Suprapubic skin (tissue), 4 donors: ENCODE measurements at regions not wholly inside any gene's neighbourhood (a gene's known extent, or its start where the extent isn't known, plus 50 kb on each side); places are given as distances from the start of the nearest gene placed in this dataset.

Source experiments
- DNase-seq, 2 donors: peaks; one replicate each; pipeline ENCODE4 v3.0.0-alpha.2; 2019; ENCODE audit warnings: low spot score in 2 of 2
- H3K27ac ChIP-seq: fragments of 200-600 bp; sonication (generic); one replicate; pipeline ENCODE4 v1.5.1; 2019
- H3K27me3 ChIP-seq: fragments of 200-600 bp; sonication (generic); one replicate; pipeline ENCODE4 v1.5.1; 2019
- H3K36me3 ChIP-seq: fragments of 200-600 bp; sonication (generic); one replicate; pipeline ENCODE4 v1.5.1; 2019
- H3K4me1 ChIP-seq: fragments of 200-600 bp; sonication (generic); one replicate; pipeline ENCODE4 v1.5.1; 2019
- H3K4me3 ChIP-seq: fragments of 200-600 bp; sonication (generic); one replicate; pipeline ENCODE4 v1.5.1; 2019; ENCODE audit warnings: mild to moderate bottlenecking
- H3K9me3 ChIP-seq: fragments of 200-600 bp; sonication (generic); one replicate; pipeline ENCODE4 v1.5.1; 2019
- EP300 ChIP-seq: sonication (generic); formaldehyde crosslinking; IDR thresholded peaks from one replicate; pipeline ENCODE4 v1.6.1; 2017; ENCODE audit warnings: antibody characterized with exemption
- POLR2A ChIP-seq, 2 donors: fragments of 450-650 bp; IDR thresholded peaks; one replicate each; pipeline ENCODE4 v1.6.1; 2017; ENCODE audit warnings: antibody characterized with exemption in 2 of 2, mild to moderate bottlenecking in 2 of 2, moderate library complexity in 2 of 2
- POLR2AphosphoS5 ChIP-seq, 3 donors: sonication (generic); formaldehyde crosslinking; IDR thresholded peaks; one replicate each; pipeline ENCODE4 v1.6.1; 2017; ENCODE audit warnings: antibody characterized with exemption in 3 of 3
- WGBS: methylation state at CpG from one replicate; pipeline ENCODE4 v1.1.5; 2018; 5-methylcytosine and 5-hydroxymethylcytosine counted together
- TF ChIP-seq, protein P1 (sequence below), 2 donors: fragments of 200-600 bp in 1 of 2; fragments of 450-650 bp in 1 of 2; sonication (generic) in 1 of 2; IDR thresholded peaks; one replicate each; pipeline ENCODE4 v1.5.1; 2016 to 2019; ENCODE audit warnings: antibody characterized with exemption in 2 of 2, mild to moderate bottlenecking in 1 of 2, moderate library complexity in 1 of 2

DNA sequence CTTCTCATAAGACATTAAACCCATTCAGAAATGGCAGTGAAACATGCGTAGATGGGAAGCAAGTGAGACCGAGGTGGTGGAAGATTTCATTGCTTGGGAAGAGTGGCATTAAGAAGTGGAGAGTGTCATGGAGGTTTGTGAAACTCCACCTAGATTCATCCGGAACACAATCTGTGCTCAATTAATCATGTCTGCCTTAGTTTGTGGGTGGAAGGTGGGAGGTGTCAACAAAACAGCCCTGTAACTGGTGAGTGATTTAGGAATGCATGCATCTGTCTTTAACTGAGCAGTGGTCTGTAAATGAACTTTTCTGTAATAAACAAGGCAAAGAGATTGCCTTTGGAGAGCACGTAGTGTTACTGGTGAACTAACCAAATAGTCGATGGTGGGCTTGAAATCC, 113.7 kb downstream of the WNT5A start:
- DNase-seq = no peak
- H3K4me1 ChIP-seq = no peaks in the 10 kb centered on the region
- WGBS = 83% methylated on average over 5 of the region's 5 CpGs
- peaks cover 11% of the 10 kb centered on the region for H3K27me3 ChIP-seq
- H3K9me3 ChIP-seq = no peaks in the 10 kb centered on the region
- H3K36me3 ChIP-seq = no peaks in the 10 kb centered on the region
- no peak for TF ChIP-seq POLR2AphosphoS5 (IDR thresholded peaks at IDR 0.05)
- no peak for TF ChIP-seq POLR2A (IDR thresholded peaks at IDR 0.05)
- TF ChIP-seq, protein P1, sequence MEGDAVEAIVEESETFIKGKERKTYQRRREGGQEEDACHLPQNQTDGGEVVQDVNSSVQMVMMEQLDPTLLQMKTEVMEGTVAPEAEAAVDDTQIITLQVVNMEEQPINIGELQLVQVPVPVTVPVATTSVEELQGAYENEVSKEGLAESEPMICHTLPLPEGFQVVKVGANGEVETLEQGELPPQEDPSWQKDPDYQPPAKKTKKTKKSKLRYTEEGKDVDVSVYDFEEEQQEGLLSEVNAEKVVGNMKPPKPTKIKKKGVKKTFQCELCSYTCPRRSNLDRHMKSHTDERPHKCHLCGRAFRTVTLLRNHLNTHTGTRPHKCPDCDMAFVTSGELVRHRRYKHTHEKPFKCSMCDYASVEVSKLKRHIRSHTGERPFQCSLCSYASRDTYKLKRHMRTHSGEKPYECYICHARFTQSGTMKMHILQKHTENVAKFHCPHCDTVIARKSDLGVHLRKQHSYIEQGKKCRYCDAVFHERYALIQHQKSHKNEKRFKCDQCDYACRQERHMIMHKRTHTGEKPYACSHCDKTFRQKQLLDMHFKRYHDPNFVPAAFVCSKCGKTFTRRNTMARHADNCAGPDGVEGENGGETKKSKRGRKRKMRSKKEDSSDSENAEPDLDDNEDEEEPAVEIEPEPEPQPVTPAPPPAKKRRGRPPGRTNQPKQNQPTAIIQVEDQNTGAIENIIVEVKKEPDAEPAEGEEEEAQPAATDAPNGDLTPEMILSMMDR (IDR thresholded peaks at IDR 0.05) = no peak
- no peak for TF ChIP-seq EP300
- no peak overlapping the region for H3K4me3 ChIP-seq
- H3K27ac ChIP-seq = no peak overlapping the region

DNA sequence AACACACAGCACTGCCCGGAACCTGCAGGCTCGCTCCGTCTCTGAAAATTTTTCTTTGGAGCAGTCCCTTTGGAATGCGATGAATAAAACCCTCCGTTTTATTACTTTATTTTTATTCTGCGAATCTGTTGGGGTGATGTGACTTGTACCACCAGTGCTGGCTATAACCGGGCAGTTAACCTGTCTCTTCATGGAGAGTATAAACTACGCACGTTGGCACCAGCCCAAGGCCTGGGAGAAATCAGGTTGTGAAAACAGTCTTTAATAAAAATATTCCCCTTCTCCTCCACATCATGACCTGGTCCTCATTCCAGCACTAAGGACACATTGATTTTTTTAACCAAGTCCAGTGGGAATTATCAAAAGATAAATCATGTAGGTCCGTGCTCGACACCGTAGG, 116.8 kb downstream of the WNT5A start:
- Histone ChIP-seq H3K27me3 (peaks cover 5% of the 10 kb centered on the region), H3K4me3 (no peak overlapping the region), H3K4me1 (no peaks in the 10 kb centered on the region), H3K27ac (no peak overlapping the region), H3K36me3 (no peaks in the 10 kb centered on the region), H3K9me3 (no peaks in the 10 kb centered on the region)
- TF ChIP-seq POLR2A (IDR thresholded peaks at IDR 0.05) (no peak), EP300 (no peak), POLR2AphosphoS5 (IDR thresholded peaks at IDR 0.05) (no peak)
- TF ChIP-seq, protein P1 (IDR thresholded peaks at IDR 0.05) = no peak
- no peak for DNase-seq
- WGBS = 79% methylated on average over 12 of the region's 12 CpGs

DNA sequence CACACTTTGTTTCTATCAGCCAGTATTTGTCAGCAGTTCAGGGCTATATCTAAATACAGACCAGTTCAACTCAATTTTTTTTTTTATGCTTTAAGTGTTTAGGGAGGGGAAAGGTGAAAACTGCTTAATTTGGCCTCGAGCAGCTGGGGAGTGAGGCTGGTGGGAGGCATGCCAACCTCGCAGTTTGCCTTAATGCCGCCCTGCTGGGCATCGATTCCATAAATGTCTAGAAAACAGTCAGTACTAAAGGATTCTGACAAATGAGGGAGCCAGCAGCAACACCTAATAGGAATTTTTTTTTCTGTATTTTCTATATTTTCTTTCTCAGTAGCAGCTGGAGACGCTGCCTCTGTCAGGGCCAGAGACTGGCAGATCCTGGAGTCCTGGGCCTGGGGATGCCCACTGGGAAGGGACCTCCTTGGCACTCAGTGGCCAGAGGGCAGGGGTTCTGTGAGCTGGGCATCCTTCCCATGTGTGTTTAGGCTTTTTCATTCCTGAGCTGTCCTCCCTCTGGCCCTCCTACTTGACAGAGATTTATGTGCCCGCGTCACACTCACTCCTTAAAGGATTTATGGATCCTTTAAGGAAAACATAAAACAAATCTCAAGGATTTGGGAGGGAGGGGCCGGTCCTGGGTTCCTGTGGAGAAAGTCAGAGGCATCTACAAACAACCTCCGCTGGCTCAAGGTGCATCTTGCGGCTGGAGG, 117.8 kb downstream of the WNT5A start:
- Histone ChIP-seq H3K27ac (no peak overlapping the region), H3K4me1 (no peaks in the 10 kb centered on the region), H3K9me3 (no peaks in the 10 kb centered on the region), H3K4me3 (no peak overlapping the region), H3K36me3 (no peaks in the 10 kb centered on the region), H3K27me3 (peaks cover 5% of the 10 kb centered on the region)
- no peak for TF ChIP-seq POLR2A (IDR thresholded peaks at IDR 0.05)
- TF ChIP-seq EP300 = no peak
- no peak for TF ChIP-seq POLR2AphosphoS5 (IDR thresholded peaks at IDR 0.05)
- TF ChIP-seq, protein P1 (IDR thresholded peaks at IDR 0.05) = no peak
- 73% methylated on average over 8 of the region's 10 CpGs for WGBS
- no peak for DNase-seq

DNA sequence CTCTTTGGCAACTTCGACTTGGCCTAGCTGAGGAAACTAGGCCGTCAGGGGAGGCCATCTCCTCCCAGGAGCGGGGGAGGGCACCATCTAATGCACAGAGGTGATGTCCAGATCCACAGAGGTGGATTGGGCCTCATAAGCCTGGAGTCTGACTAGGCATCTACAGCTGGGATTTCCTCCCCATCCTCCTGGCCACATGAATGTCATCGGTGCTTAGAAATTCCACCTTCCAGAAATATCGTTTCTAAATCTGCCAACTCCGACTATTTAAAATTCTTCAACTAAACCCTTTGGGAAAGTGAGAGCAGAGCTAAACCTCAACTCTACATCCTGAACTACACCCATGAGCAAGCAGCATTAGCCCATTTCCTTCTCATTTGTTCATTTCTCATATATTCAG, 118.7 kb downstream of the WNT5A start:
- no peaks in the 10 kb centered on the region for H3K4me1 ChIP-seq
- H3K27ac ChIP-seq = no peak overlapping the region
- no peak for DNase-seq
- H3K36me3 ChIP-seq = no peaks in the 10 kb centered on the region
- H3K9me3 ChIP-seq = no peaks in the 10 kb centered on the region
- 87% methylated on average over 6 of the region's 6 CpGs for WGBS
- TF ChIP-seq POLR2AphosphoS5 (IDR thresholded peaks at IDR 0.05) = no peak
- TF ChIP-seq, protein P1 (IDR thresholded peaks at IDR 0.05) = no peak
- TF ChIP-seq POLR2A (IDR thresholded peaks at IDR 0.05) = no peak
- no peak for TF ChIP-seq EP300
- H3K27me3 ChIP-seq = peaks cover 5% of the 10 kb centered on the region
- H3K4me3 ChIP-seq = no peak overlapping the region

DNA sequence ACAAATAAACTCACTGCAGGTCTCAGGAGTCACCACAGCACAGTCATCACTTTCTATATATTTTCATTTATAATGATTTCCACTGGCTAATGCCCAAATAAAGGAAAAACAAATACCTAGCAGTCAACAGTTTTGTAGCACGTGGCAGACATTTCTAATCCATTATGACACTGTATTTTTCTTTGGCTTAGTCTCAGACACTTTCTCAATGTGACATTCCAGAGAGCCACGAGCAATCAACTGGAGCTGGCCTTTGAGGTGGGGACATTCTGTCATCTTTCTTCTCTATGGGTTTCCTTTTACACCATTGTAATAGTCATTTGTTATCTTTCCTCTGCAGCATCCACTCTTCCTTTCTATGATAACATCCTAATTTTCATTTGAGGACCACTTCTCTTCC, 119.7 kb downstream of the WNT5A start:
- TF ChIP-seq, protein P1 (IDR thresholded peaks at IDR 0.05) = no peak
- TF ChIP-seq EP300 = no peak
- WGBS = 63% methylated on average over 2 of the region's 2 CpGs
- DNase-seq = no peak

More for the DNA sequence above, 119.7 kb downstream of the WNT5A start:
- no peaks in the 10 kb centered on the region for H3K36me3 ChIP-seq
- no peaks in the 10 kb centered on the region for H3K4me1 ChIP-seq
- H3K9me3 ChIP-seq = no peaks in the 10 kb centered on the region
- H3K4me3 ChIP-seq = no peak overlapping the region
- H3K27ac ChIP-seq = no peak overlapping the region
- H3K27me3 ChIP-seq = peaks cover 5% of the 10 kb centered on the region
